HEK293T (cell line): ENCODE measurements at regions not wholly inside any gene's neighbourhood (a gene's known extent, or its start where the extent isn't known, plus 50 kb on each side); places are given as distances from the start of the nearest gene placed in this dataset.

Source experiments
- BHLHE40 ChIP-seq: fragments of 450-650 bp; IDR thresholded peaks from 2 replicates; pipeline ENCODE4 v1.6.1; 2016; ENCODE audit warnings: mild to moderate bottlenecking, moderate library complexity, borderline replicate concordance
- ELF4 ChIP-seq: fragments of 450-650 bp; IDR thresholded peaks from 2 replicates; pipeline ENCODE4 v1.6.1; 2017; ENCODE audit warnings: antibody characterized with exemption
- FOXA1 ChIP-seq: fragments of 450-650 bp; IDR thresholded peaks from 2 replicates; pipeline ENCODE4 v1.6.1; 2016; ENCODE audit warnings: mild to moderate bottlenecking
- FOXM1 ChIP-seq: fragments of 450-650 bp; IDR thresholded peaks from 2 replicates; pipeline ENCODE4 v1.6.1; 2017; ENCODE audit warnings: mild to moderate bottlenecking, borderline replicate concordance
- LEF1 ChIP-seq: fragments of 450-650 bp; IDR thresholded peaks from 2 replicates; pipeline ENCODE4 v1.6.1; 2017; ENCODE audit warnings: mild to moderate bottlenecking, borderline replicate concordance
- NFRKB ChIP-seq: fragments of 450-650 bp; IDR thresholded peaks from 2 replicates; pipeline ENCODE4 v1.6.1; 2016; ENCODE audit warnings: mild to moderate bottlenecking, moderate library complexity
- SP1 ChIP-seq: fragments of 450-650 bp; IDR thresholded peaks from 2 replicates; pipeline ENCODE4 v1.6.1; 2017
- TARDBP ChIP-seq: fragments of 450-650 bp; IDR thresholded peaks from 2 replicates; pipeline ENCODE4 v1.6.1; 2016

DNA sequence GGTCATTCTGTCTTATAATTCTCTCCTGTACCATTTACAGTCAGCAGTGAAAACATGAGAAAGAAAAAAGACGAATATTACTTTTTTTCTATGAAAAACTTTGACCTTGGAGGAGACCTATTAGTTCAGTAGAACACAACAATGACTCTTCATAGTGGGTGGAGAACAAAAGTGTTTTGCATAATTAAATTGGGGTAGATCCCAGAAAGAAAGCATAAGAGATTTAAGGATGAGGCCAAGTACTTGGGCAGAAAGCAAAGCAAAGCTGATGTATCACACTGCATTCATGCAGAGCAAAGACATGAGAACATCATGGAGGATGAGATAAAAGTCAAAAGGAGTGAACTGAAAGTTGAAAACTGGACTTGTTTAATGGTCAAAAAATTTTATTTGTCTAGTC, 1273.4 kb downstream of the ROBO2 start:
- TF ChIP-seq SP1: no peak
- TF ChIP-seq FOXM1: no peak
- TF ChIP-seq ELF4: no peak
- TF ChIP-seq TARDBP: no peak
- TF ChIP-seq LEF1: no peak
- TF ChIP-seq FOXA1: no peak
- TF ChIP-seq BHLHE40: no peak
- no peak for TF ChIP-seq NFRKB
